ENCODE measurements at regions not wholly inside any gene's neighbourhood (a gene's known extent, or its start where the extent isn't known, plus 50 kb on each side); places are given as distances from the start of the nearest gene placed in this dataset.

DNA sequence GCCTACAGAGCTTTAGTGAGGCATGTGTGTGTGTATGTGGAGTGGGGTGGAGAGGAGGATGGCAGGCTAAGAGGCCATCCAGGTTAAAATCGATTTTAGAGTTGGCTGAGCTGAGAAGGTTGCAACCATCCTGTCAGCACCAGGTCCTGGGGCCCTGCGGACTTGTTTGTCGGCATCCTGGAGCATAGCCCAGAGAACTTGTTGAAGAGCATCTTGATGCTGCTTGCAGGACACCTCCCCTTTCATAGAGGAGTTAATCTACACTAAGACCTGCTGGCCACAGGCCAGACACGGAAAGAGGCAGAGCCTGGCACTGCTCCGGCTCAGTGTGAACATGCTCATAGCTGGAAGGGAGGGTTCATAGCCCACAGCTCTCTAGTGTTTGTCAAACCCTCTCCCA lies 72.1 kb upstream of the RGPD5 start:
- TF ChIP-seq, protein P1, sequence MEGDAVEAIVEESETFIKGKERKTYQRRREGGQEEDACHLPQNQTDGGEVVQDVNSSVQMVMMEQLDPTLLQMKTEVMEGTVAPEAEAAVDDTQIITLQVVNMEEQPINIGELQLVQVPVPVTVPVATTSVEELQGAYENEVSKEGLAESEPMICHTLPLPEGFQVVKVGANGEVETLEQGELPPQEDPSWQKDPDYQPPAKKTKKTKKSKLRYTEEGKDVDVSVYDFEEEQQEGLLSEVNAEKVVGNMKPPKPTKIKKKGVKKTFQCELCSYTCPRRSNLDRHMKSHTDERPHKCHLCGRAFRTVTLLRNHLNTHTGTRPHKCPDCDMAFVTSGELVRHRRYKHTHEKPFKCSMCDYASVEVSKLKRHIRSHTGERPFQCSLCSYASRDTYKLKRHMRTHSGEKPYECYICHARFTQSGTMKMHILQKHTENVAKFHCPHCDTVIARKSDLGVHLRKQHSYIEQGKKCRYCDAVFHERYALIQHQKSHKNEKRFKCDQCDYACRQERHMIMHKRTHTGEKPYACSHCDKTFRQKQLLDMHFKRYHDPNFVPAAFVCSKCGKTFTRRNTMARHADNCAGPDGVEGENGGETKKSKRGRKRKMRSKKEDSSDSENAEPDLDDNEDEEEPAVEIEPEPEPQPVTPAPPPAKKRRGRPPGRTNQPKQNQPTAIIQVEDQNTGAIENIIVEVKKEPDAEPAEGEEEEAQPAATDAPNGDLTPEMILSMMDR (IDR thresholded peaks at IDR 0.05 in 2 of 3, conservative IDR thresholded peaks at IDR 0.05 in 1 of 3; ENCODE audit: borderline replicate concordance in 1 of 3, insufficient read depth in 1 of 3, low read depth in 2 of 3, low read length in 2 of 3) = no peak
- TF ChIP-seq EZH2phosphoT487 (IDR thresholded peaks at IDR 0.05; ENCODE audit: borderline replicate concordance) (no peak), ZFX (IDR thresholded peaks at IDR 0.05) (no peak), SIN3A (IDR thresholded peaks at IDR 0.05; ENCODE audit: low read depth) (no peak), FOSL1 (IDR thresholded peaks at IDR 0.05; ENCODE audit: low read depth) (no peak), POLR2A (IDR thresholded peaks at IDR 0.05; ENCODE audit: borderline replicate concordance, extremely low read depth, insufficient read depth, insufficient read length) (no peak), POLR2AphosphoS5 (IDR thresholded peaks at IDR 0.05; ENCODE audit: low read depth, low read length) (no peak), EZH2 (IDR thresholded peaks at IDR 0.05) (no peak), YY1 (IDR thresholded peaks at IDR 0.05; ENCODE audit: extremely low read depth, insufficient replicate concordance, low read depth, low read length) (no peak), SP1 (IDR thresholded peaks at IDR 0.05; ENCODE audit: low read depth) (no peak), ELF1 (IDR thresholded peaks at IDR 0.05; ENCODE audit: borderline replicate concordance, low read depth) (no peak), CEBPB (IDR thresholded peaks at IDR 0.05; ENCODE audit: low read depth) (no peak)
- TF ChIP-seq, protein P2, sequence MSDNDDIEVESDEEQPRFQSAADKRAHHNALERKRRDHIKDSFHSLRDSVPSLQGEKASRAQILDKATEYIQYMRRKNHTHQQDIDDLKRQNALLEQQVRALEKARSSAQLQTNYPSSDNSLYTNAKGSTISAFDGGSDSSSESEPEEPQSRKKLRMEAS (IDR thresholded peaks at IDR 0.05) = no peak
- TF ChIP-seq, protein P3, sequence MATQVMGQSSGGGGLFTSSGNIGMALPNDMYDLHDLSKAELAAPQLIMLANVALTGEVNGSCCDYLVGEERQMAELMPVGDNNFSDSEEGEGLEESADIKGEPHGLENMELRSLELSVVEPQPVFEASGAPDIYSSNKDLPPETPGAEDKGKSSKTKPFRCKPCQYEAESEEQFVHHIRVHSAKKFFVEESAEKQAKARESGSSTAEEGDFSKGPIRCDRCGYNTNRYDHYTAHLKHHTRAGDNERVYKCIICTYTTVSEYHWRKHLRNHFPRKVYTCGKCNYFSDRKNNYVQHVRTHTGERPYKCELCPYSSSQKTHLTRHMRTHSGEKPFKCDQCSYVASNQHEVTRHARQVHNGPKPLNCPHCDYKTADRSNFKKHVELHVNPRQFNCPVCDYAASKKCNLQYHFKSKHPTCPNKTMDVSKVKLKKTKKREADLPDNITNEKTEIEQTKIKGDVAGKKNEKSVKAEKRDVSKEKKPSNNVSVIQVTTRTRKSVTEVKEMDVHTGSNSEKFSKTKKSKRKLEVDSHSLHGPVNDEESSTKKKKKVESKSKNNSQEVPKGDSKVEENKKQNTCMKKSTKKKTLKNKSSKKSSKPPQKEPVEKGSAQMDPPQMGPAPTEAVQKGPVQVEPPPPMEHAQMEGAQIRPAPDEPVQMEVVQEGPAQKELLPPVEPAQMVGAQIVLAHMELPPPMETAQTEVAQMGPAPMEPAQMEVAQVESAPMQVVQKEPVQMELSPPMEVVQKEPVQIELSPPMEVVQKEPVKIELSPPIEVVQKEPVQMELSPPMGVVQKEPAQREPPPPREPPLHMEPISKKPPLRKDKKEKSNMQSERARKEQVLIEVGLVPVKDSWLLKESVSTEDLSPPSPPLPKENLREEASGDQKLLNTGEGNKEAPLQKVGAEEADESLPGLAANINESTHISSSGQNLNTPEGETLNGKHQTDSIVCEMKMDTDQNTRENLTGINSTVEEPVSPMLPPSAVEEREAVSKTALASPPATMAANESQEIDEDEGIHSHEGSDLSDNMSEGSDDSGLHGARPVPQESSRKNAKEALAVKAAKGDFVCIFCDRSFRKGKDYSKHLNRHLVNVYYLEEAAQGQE (IDR thresholded peaks at IDR 0.05; ENCODE audit: low read depth) = no peak
